Activated T-cell treated with anti-CD3 and anti-CD28 coated beads, Interleukin-2, amount 50 U/mL, for 72 hours (primary cell): ENCODE measurements at regions not wholly inside any gene's neighbourhood (a gene's known extent, or its start where the extent isn't known, plus 50 kb on each side); places are given as distances from the start of the nearest gene placed in this dataset.
"Not testable (repeated sequence)": the region's sequence is repeated elsewhere in the genome, so short reads cannot be mapped to it uniquely, and the experiment has no call there.

ENCODE experiments used
- ATAC-seq, 2 donors: fragments of 150-1000 bp; cut with Tn5 transposase; replicated peaks in 1 of 2; 2 replicates each; pipeline ENCODE4 v1.10.0; 2021; ENCODE audit warnings: moderate library complexity in 2 of 2, mild to moderate bottlenecking in 1 of 2
- DNase-seq, 2 donors: peaks; one replicate each; pipeline ENCODE4 v3.0.0; 2021 to 2022; ENCODE audit warnings: mixed read lengths in 1 of 2
- H3K27ac Mint-ChIP-seq: one replicate; pipeline ENCODE4 v1.8.0; 2022; ENCODE audit warnings: mild to moderate bottlenecking, moderate library complexity, mixed read lengths
- H3K27me3 Mint-ChIP-seq: one replicate; pipeline ENCODE4 v1.8.0; 2022; ENCODE audit warnings: low read depth, mixed read lengths
- H3K36me3 Mint-ChIP-seq, 2 donors: one replicate each; pipeline ENCODE4 v1.8.0; 2022; ENCODE audit warnings: mixed read lengths in 2 of 2, mild to moderate bottlenecking in 1 of 2; ENCODE audit not compliant: insufficient read depth in 2 of 2
- H3K4me1 Mint-ChIP-seq: one replicate; pipeline ENCODE4 v1.8.0; 2022; ENCODE audit warnings: low read depth, mixed read lengths
- H3K4me3 Mint-ChIP-seq, 2 donors: one replicate each; pipeline ENCODE4 v1.8.0; 2022; ENCODE audit warnings: mild to moderate bottlenecking in 2 of 2, mixed read lengths in 2 of 2, moderate library complexity in 2 of 2
- H3K9me3 Mint-ChIP-seq, 2 donors: one replicate each; pipeline ENCODE4 v1.8.0; 2022; ENCODE audit warnings: mixed read lengths in 2 of 2

- Mint-ChIP-seq H3K9me3 (no peaks in the 10 kb centered on the region), H3K4me1 (no peaks in the 10 kb centered on the region), H3K36me3 (no peaks in the 10 kb centered on the region), H3K4me3 (no peak overlapping the region), H3K27me3 (no peaks in the 10 kb centered on the region), H3K27ac (no peak overlapping the region)
- DNase-seq (no peak), ATAC-seq (no peak)
Observed at GRCh38 chr12:131281016-131281415, 327.3 kb downstream of the ADGRD1 start.

DNA sequence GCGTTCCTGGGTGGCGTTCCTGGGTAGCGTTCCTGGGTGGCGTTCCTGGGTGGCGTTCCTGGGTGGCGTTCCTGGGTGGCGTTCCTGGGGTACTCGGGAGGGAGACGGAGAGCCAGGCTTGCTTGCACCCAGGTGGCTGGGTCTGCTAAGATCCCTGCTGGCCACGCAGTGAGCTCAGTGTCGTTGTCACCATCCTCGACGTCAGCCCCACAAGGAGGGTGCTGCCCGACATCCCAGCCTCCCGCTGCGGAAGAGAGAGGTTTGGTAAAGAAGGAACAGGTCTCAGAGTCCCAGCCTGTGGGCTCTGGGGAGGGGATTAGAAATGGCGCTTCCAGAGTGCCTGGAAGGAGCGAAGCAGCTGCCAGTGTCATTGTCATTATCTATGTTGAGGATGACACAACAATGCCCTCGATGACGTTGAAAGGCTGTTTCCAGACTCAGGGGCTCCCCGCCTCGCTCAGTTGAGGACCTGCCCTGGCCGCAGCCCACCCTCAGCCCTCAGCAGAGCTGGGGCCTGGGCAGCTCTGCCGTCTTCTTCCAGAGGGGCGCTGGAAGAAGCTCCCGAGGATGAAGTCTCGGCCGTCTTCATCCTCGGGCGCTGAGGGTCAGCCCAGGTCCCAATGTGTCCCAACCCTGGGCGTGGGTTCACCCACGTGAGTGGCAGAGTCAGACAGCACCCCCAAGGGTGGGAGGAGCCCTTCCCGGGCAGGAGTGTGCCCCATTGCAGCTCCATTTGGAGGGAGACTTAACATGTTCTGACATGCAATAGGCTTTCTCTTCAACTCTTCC lies 328.8 kb downstream of the ADGRD1 start:
- Mint-ChIP-seq H3K4me3 (no peak overlapping the region), H3K9me3 (no peaks in the 10 kb centered on the region), H3K27ac (no peak overlapping the region), H3K36me3 (no peaks in the 10 kb centered on the region), H3K4me1 (no peaks in the 10 kb centered on the region), H3K27me3 (no peaks in the 10 kb centered on the region)
- no peak for ATAC-seq
- no peak for DNase-seq

DNA sequence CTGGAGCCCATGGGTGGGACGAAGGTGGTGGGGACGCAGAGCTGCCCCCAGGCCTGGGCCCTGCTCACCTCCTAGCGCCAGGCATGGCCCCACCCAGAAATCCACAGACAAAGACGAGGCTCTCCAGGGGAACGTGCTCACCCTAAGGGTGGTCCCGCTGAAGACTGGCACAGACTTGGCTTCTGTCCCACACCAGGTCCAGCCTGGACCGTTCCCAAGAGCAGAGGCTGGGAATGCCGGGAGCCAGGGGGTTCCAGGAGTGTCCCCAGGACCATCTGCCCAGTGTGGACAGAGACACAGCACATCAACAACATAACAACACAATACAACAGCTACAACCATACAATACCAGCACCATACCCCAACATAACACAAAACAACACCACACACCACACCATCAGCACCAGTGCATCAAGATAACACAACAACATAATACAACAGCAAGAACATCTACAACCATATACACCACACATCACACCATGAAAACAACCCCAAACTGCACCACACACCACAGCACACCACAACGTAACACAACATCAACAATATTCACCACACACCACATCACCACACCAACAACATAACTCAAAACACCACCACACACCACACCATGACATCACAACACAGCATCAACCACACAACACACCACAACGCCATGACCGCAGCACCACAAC lies 329.6 kb downstream of the ADGRD1 start:
- H3K4me1 Mint-ChIP-seq = no peaks in the 10 kb centered on the region
- H3K27me3 Mint-ChIP-seq = no peaks in the 10 kb centered on the region
- H3K36me3 Mint-ChIP-seq = no peaks in the 10 kb centered on the region
- DNase-seq = no peak
- H3K4me3 Mint-ChIP-seq = no peak overlapping the region
- ATAC-seq = no peak
- no peaks in the 10 kb centered on the region for H3K9me3 Mint-ChIP-seq
- no peak overlapping the region for H3K27ac Mint-ChIP-seq

GRCh38 chr12:131283862-131284825 lies 330.4 kb downstream of the ADGRD1 start:
- not testable (repeated sequence) for H3K4me3 Mint-ChIP-seq
- ATAC-seq = peak; percentile 50 to 54

DNA sequence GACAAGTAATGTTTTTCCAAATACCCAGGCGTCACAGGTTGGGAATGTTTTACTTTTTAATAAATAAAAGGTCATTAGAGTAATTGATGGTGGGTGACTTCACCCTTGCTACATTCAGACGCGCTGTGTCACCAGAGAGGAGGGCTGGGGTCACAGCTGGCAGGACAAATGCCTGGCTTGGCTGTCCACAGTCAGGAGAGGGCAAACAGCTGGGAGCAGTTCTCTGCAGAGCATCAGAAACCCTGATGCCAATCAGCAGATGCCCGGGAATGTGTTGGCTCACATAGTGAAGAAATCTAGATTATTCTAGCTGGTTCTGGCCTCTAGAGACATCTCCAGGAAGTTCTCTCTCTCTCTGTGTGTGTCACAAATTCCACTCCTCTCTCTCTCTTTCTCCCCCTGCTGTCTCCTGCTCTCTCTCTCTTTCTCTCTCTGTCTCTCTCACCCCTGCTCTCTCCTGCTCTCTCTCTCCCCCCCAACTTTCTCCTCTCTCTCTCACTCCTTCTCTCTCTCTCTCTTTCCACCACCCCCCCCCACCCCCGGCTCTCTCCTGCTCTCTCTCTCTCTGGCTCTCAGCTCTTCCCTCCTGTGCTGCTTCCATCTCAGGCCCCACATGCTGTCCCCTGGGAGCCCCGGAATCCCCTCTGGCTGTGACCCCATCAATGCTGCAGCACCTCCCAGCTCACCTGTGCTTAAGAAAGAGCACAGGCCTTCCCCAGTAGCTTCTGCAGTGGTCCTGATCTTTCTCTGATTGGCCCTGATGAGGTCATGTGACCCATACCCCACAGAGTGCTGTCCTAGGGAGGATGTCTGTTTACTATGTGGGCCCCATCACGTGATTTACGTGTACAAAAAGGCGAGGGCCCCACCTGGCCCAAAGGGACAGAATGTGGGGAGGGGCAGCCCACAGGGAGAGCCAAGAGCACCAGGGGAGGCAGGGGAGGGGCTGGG lies 331.5 kb downstream of the ADGRD1 start:
- not testable (repeated sequence) for H3K27me3 Mint-ChIP-seq, ATAC-seq, DNase-seq, H3K36me3 Mint-ChIP-seq, H3K4me3 Mint-ChIP-seq, H3K27ac Mint-ChIP-seq, H3K9me3 Mint-ChIP-seq, H3K4me1 Mint-ChIP-seq

More at GRCh38 chr12:131283862-131284825, 330.4 kb downstream of the ADGRD1 start:
- not testable (repeated sequence) for H3K27ac Mint-ChIP-seq, H3K36me3 Mint-ChIP-seq, H3K27me3 Mint-ChIP-seq, H3K9me3 Mint-ChIP-seq, DNase-seq, H3K4me1 Mint-ChIP-seq

- H3K9me3 Mint-ChIP-seq, H3K4me3 Mint-ChIP-seq, H3K4me1 Mint-ChIP-seq, H3K36me3 Mint-ChIP-seq, H3K27ac Mint-ChIP-seq, H3K27me3 Mint-ChIP-seq, ATAC-seq, DNase-seq: not testable (repeated sequence)
Observed at GRCh38 chr12:131285905-131286295, 332.2 kb downstream of the ADGRD1 start.

GRCh38 chr12:131286301-131286700 lies 332.6 kb downstream of the ADGRD1 start:
- H3K4me3 Mint-ChIP-seq, H3K27ac Mint-ChIP-seq, DNase-seq, H3K9me3 Mint-ChIP-seq, H3K4me1 Mint-ChIP-seq, H3K27me3 Mint-ChIP-seq, ATAC-seq, H3K36me3 Mint-ChIP-seq: not testable (repeated sequence)

GRCh38 chr12:131287015-131287937 lies 333.6 kb downstream of the ADGRD1 start:
- ATAC-seq = no peak
- no peaks in the 10 kb centered on the region for H3K4me1 Mint-ChIP-seq
- no peak overlapping the region for H3K4me3 Mint-ChIP-seq
- H3K9me3 Mint-ChIP-seq = peaks cover 0 to 5% of the 10 kb centered on the region in 2 donors
- H3K27ac Mint-ChIP-seq = no peak overlapping the region
- DNase-seq = no peak
- no peaks in the 10 kb centered on the region for H3K36me3 Mint-ChIP-seq
- H3K27me3 Mint-ChIP-seq = no peaks in the 10 kb centered on the region

- Mint-ChIP-seq H3K9me3 (peaks cover 0 to 5% of the 10 kb centered on the region in 2 donors), H3K4me1 (no peaks in the 10 kb centered on the region), H3K36me3 (no peaks in the 10 kb centered on the region), H3K4me3 (no peak overlapping the region), H3K27ac (no peak overlapping the region), H3K27me3 (no peaks in the 10 kb centered on the region)
- ATAC-seq (no peak), DNase-seq (no peak)
Observed at GRCh38 chr12:131287938-131288764, 334.4 kb downstream of the ADGRD1 start.

GRCh38 chr12:131288765-131289695 lies 335.3 kb downstream of the ADGRD1 start:
- ATAC-seq, DNase-seq, H3K9me3 Mint-ChIP-seq, H3K4me1 Mint-ChIP-seq, H3K4me3 Mint-ChIP-seq, H3K36me3 Mint-ChIP-seq, H3K27ac Mint-ChIP-seq, H3K27me3 Mint-ChIP-seq: not testable (repeated sequence)
